Hepatocyte (in vitro differentiated cells): ENCODE measurements at regions not wholly inside any gene's neighbourhood (a gene's known extent, or its start where the extent isn't known, plus 50 kb on each side); places are given as distances from the start of the nearest gene placed in this dataset.

Source experiments
- DNase-seq: peaks from one replicate; pipeline ENCODE4 v3.0.0-alpha.2; 2016; ENCODE audit warnings: low spot score
- H2AFZ ChIP-seq: fragments of 200-600 bp; sonication (generic); 2 replicates; pipeline ENCODE4 v1.6.0; 2016; ENCODE audit warnings: antibody characterized with exemption, mild to moderate bottlenecking
- H3K27ac ChIP-seq: fragments of 200-600 bp; sonication (generic); 2 replicates; pipeline ENCODE4 v1.5.1; 2016; ENCODE audit warnings: mild to moderate bottlenecking
- H3K27me3 ChIP-seq: fragments of 200-600 bp; sonication (generic); 2 replicates; pipeline ENCODE4 v1.6.1; 2016
- H3K36me3 ChIP-seq: fragments of 200-600 bp; sonication (generic); replicated peaks from 2 replicates; pipeline ENCODE4 v1.5.1; 2016; ENCODE audit warnings: low read depth; ENCODE audit not compliant: insufficient read depth
- H3K4me1 ChIP-seq: fragments of 200-600 bp; sonication (generic); 2 replicates; pipeline ENCODE4 v1.5.1; 2016; ENCODE audit warnings: mild to moderate bottlenecking, moderate library complexity; ENCODE audit not compliant: insufficient read depth
- H3K4me2 ChIP-seq: fragments of 200-600 bp; sonication (generic); 2 replicates; pipeline ENCODE4 v1.6.0; 2016
- H3K4me3 ChIP-seq: fragments of 200-600 bp; sonication (generic); 2 replicates; pipeline ENCODE4 v1.5.1; 2016; ENCODE audit warnings: mild to moderate bottlenecking
- H3K79me2 ChIP-seq: fragments of 200-600 bp; sonication (generic); 2 replicates; pipeline ENCODE4 v1.6.0; 2017; ENCODE audit warnings: mild to moderate bottlenecking
- H3K9me2 ChIP-seq: fragments of 200-600 bp; sonication (generic); replicated peaks from 2 replicates; pipeline ENCODE4 v1.6.0; 2017; ENCODE audit warnings: mild to moderate bottlenecking; ENCODE audit not compliant: insufficient read depth
- H3K9me3 ChIP-seq: fragments of 200-600 bp; sonication (generic); 2 replicates; pipeline ENCODE4 v1.5.1; 2016; ENCODE audit warnings: low read depth, mild to moderate bottlenecking
- H4K20me1 ChIP-seq: fragments of 200-600 bp; sonication (generic); 2 replicates; pipeline ENCODE4 v1.6.0; 2016; ENCODE audit warnings: mild to moderate bottlenecking; ENCODE audit not compliant: insufficient read depth, poor library complexity, severe bottlenecking
- CTCF ChIP-seq: fragments of 200-600 bp; sonication (generic); IDR thresholded peaks from 2 replicates; pipeline ENCODE4 v1.5.1; 2016; ENCODE audit warnings: antibody characterized with exemption, mild to moderate bottlenecking; ENCODE audit not compliant: poor library complexity
- EZH2 ChIP-seq: fragments of 200-600 bp; sonication (generic); IDR thresholded peaks from 2 replicates; pipeline ENCODE4 v1.6.1; 2016; ENCODE audit warnings: antibody characterized with exemption, mild to moderate bottlenecking, borderline replicate concordance
- EZH2phosphoT487 ChIP-seq: fragments of 200-600 bp; sonication (generic); IDR thresholded peaks from one replicate; pipeline ENCODE4 v1.6.1; 2018; ENCODE audit warnings: antibody characterized with exemption, mild to moderate bottlenecking, low read depth, moderate library complexity; ENCODE audit not compliant: unreplicated experiment, severe bottlenecking
- WGBS: methylation state at CpG from one replicate; pipeline ENCODE4 v1.1.6; 2016; ENCODE audit warnings: low lambda C conversion rate; ENCODE audit errors: missing lambda C conversion rate; 5-methylcytosine and 5-hydroxymethylcytosine counted together

DNA sequence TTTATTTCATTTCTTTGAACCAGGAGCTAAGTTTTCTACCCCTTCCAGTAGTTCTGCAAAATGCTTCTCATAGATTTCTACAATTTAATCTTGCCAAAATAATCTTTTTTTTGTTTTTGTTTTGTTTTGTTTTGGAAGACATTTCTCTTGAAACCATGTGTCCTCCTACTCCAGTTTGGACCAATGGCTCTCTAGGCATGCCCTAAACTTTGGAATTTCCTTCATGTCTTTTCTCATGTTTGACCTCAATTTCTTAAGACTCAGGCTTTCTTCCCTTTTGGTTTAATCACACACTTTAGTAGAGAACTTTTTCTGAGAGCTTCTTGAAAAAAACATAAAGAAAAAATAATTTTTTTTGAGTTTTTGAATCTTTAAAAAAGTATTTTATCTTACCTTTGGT lies 173.8 kb downstream of the GJA1 start:
- Histone ChIP-seq H4K20me1 (no peaks in the 10 kb centered on the region), H3K79me2 (no peaks in the 10 kb centered on the region), H3K9me2 (no peaks in the 10 kb centered on the region), H3K27me3 (no peaks in the 10 kb centered on the region), H3K4me3 (no peak overlapping the region), H3K9me3 (no peaks in the 10 kb centered on the region), H3K27ac (no peak overlapping the region), H2AFZ (no peak overlapping the region), H3K36me3 (no peaks in the 10 kb centered on the region), H3K4me1 (no peaks in the 10 kb centered on the region), H3K4me2 (no peak overlapping the region)
- DNase-seq = no peak
- TF ChIP-seq EZH2 (no peak), EZH2phosphoT487 (no peak), CTCF (no peak)

DNA sequence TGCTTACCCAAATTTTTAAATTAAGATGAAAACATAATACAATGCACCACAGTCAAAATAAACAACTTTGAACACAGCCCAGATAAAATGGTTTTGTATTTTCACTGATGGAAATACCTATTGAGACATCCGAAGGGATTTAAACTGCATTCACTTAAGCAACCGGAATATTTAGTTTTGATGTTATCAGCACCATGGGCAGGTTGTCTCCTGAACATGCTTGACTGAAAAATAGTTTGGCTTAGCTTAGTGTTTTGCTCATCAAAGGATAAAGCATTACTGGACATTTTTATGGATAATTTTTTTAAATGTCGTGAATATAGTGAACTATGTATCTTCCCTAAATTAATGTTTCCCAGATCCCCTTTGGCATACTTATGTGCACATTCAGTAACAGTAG lies 177.5 kb downstream of the GJA1 start:
- H3K4me1 ChIP-seq = no peaks in the 10 kb centered on the region
- WGBS = 42% methylated on average over 3 of the region's 3 CpGs
- no peaks in the 10 kb centered on the region for H3K36me3 ChIP-seq
- H3K9me3 ChIP-seq = no peaks in the 10 kb centered on the region
- no peaks in the 10 kb centered on the region for H4K20me1 ChIP-seq
- no peak for DNase-seq
- peak overlapping the region; percentile 45 for H3K4me2 ChIP-seq
- H2AFZ ChIP-seq = no peak overlapping the region
- TF ChIP-seq EZH2 (no peak), EZH2phosphoT487 (no peak), CTCF (no peak)
- H3K79me2 ChIP-seq = no peaks in the 10 kb centered on the region
- H3K4me3 ChIP-seq = no peak overlapping the region
- no peaks in the 10 kb centered on the region for H3K9me2 ChIP-seq
- H3K27me3 ChIP-seq = no peaks in the 10 kb centered on the region
- no peak overlapping the region for H3K27ac ChIP-seq

DNA sequence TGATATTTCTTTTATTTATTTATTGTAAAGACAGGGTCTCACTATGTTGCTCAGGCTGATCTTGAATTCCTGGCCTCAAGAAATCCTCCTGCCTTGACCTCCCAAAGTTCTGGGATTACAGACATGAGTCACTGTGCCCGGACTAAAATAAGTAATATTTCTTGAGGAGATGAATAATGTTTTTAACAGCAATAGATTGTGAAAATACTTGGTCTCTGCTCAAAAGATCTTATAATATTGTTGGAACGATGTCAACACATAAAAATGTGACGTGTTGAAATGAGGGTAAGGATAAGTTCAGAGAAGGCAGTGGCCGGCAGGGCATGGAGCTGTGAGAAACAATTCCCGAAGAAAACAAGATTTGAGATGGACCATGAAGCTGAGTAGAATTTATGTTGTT lies 178.7 kb downstream of the GJA1 start:
- H3K9me3 ChIP-seq = no peaks in the 10 kb centered on the region
- H3K4me1 ChIP-seq = no peaks in the 10 kb centered on the region
- no peaks in the 10 kb centered on the region for H3K27me3 ChIP-seq
- no peaks in the 10 kb centered on the region for H3K79me2 ChIP-seq
- no peaks in the 10 kb centered on the region for H3K36me3 ChIP-seq
- 83% methylated on average over 5 of the region's 5 CpGs for WGBS
- no peaks in the 10 kb centered on the region for H3K9me2 ChIP-seq
- no peaks in the 10 kb centered on the region for H4K20me1 ChIP-seq
- no peak for DNase-seq
- TF ChIP-seq EZH2phosphoT487 = no peak
- TF ChIP-seq CTCF = no peak
- no peak for TF ChIP-seq EZH2
- H2AFZ ChIP-seq = no peak overlapping the region
- H3K27ac ChIP-seq = no peak overlapping the region
- no peak overlapping the region for H3K4me3 ChIP-seq
- H3K4me2 ChIP-seq = no peak overlapping the region

DNA sequence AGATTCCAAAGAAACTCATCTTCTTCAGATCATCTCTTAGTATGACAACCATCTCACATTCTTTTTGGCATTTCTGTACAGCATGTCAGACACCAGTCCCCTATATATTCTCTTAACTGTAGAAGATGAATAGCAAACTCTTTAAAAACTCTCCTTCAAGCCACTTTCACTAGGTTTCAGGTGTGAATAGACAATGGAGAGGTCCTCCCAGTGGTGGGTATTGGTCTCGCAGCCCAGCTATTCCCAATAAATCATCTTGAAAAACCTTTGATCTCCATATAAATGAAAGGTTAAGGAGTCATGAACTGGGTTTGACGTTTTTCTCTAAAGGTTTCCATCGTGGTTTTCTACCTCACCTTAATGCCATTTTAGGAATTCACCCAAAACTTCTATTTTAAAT lies 180.0 kb downstream of the GJA1 start:
- H3K79me2 ChIP-seq = no peaks in the 10 kb centered on the region
- no peaks in the 10 kb centered on the region for H3K27me3 ChIP-seq
- H3K9me3 ChIP-seq = no peaks in the 10 kb centered on the region
- no peaks in the 10 kb centered on the region for H3K36me3 ChIP-seq
- no peak overlapping the region for H3K4me3 ChIP-seq
- DNase-seq = no peak
- H3K9me2 ChIP-seq = no peaks in the 10 kb centered on the region
- H3K27ac ChIP-seq = no peak overlapping the region
- H4K20me1 ChIP-seq = no peaks in the 10 kb centered on the region
- TF ChIP-seq CTCF (peak; percentile 15), EZH2 (no peak), EZH2phosphoT487 (no peak)
- H3K4me2 ChIP-seq = no peak overlapping the region
- H2AFZ ChIP-seq = no peak overlapping the region
- H3K4me1 ChIP-seq = no peaks in the 10 kb centered on the region
- 62% methylated on average over 3 of the region's 3 CpGs for WGBS
